ENCODE measurements at regions not wholly inside any gene's neighbourhood (a gene's known extent, or its start where the extent isn't known, plus 50 kb on each side); places are given as distances from the start of the nearest gene placed in this dataset.

- TF ChIP-seq CTCF (IDR thresholded peaks at IDR 0.05): no peak
- no peak for TF ChIP-seq POLR2A (IDR thresholded peaks at IDR 0.05)
These were observed 54.1 kb upstream of the WDR17 start for GRCh38 chr4:176011529-176011928.

Measured in uterus (tissue), 2 donors.